ENCODE measurements at regions not wholly inside any gene's neighbourhood (a gene's known extent, or its start where the extent isn't known, plus 50 kb on each side); places are given as distances from the start of the nearest gene placed in this dataset.

- TF ChIP-seq CTCF (IDR thresholded peaks at IDR 0.05; ENCODE audit: low read depth, low read length) (no peak), EZH2phosphoT487 (IDR thresholded peaks at IDR 0.05; ENCODE audit: low read depth) (no peak)
Measured at GRCh38 chr15:79620112-79620857, 188.1 kb downstream of the MINAR1 start.
